GM12875 (cell line): ENCODE measurements at regions not wholly inside any gene's neighbourhood (a gene's known extent, or its start where the extent isn't known, plus 50 kb on each side); places are given as distances from the start of the nearest gene placed in this dataset.
"Not testable (repeated sequence)": the region's sequence is repeated elsewhere in the genome, so short reads cannot be mapped to it uniquely, and the experiment has no call there.

Source experiments
- H3K4me3 ChIP-seq: one replicate; pipeline ENCODE4 v1.5.1; 2011; ENCODE audit warnings: low read depth, low read length, control low read depth
- TF ChIP-seq, protein P1 (sequence below): IDR thresholded peaks from 2 replicates; pipeline ENCODE4 v1.5.1; 2011; ENCODE audit warnings: low read depth, mild to moderate bottlenecking, control low read depth, inconsistent platforms, low read length, moderate library complexity, borderline replicate concordance; ENCODE audit not compliant: insufficient read depth

DNA sequence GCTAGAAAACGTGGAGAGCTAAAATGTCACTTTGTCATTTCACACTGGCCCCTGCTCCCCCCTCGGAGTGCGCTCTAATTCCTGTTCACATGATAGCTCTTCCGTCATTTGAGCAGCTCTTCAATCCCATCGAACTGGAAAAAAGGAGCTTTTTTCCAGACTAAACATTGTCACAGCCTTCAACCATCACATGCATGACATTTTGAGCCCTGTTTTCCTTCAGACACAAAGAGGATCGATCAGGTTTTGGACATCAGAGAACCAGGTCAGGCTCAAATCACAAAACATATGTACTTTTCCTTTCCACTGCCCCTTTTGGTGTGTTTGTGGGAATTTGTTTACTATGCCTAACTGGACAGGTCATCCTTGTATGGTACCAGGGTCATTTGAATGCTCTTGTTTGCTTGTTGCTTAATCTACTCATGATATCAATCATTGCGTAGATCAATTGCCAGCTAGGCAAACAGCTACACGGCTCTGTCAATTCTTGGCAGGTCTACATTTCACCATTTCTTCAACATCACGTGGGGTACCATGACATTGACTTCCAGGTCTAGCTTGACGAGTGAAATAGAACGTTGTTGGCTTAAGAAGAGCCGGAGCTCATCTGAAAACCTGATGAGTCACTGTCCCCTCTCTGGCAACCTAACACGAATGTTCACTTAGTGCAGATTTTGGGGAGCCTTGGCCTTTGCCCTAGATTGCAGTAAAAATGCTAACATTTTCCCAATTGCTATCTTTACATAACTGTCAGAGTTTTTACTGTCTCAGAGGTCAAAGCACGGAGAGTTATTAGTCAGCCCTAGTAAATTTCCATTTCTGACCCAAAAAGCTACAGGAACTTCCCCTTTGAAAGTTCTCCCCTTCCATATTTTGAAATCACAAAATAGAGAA lies 87.3 kb downstream of the LYZL2 start:
- TF ChIP-seq, protein P1, sequence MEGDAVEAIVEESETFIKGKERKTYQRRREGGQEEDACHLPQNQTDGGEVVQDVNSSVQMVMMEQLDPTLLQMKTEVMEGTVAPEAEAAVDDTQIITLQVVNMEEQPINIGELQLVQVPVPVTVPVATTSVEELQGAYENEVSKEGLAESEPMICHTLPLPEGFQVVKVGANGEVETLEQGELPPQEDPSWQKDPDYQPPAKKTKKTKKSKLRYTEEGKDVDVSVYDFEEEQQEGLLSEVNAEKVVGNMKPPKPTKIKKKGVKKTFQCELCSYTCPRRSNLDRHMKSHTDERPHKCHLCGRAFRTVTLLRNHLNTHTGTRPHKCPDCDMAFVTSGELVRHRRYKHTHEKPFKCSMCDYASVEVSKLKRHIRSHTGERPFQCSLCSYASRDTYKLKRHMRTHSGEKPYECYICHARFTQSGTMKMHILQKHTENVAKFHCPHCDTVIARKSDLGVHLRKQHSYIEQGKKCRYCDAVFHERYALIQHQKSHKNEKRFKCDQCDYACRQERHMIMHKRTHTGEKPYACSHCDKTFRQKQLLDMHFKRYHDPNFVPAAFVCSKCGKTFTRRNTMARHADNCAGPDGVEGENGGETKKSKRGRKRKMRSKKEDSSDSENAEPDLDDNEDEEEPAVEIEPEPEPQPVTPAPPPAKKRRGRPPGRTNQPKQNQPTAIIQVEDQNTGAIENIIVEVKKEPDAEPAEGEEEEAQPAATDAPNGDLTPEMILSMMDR: no peak
- H3K4me3 ChIP-seq: no peak overlapping the region

DNA sequence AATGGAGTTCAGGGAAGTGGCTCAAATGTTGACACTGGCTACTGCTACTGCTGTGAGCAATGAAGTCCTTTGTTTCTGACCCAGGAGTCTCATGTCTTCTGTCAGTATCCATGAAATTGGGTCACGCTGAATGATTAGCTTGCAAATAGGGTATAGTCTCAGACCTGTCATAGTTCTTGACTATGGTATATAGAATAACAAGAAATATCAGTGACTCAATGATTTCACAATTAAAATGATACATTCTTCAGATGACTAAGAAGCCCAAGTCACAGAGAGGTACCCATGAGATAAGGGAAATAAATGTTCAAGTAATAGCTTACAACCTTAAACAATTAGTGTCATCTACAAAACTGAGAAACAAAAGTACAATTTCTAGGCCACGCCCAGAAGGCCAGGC lies 89.3 kb downstream of the LYZL2 start:
- no peak overlapping the region for H3K4me3 ChIP-seq
- TF ChIP-seq, protein P1: no peak

DNA sequence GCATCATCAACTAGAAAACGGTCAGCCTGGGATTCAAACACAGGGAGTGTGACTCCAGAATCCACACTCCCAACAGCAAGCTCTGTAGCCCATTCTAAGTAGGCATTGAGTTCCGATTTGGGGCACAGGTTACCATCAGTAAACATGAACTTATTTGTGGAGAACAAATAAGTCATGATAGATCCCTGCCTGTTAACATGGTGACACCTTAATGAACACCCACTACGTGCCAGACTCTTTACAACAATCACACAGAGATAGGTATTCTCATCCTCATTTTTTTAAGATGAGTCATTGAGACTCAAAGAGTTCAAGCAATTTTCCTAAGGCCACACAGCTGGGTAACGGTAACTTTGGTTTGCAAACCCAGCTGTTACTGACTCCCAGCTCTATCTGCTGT lies 91.5 kb downstream of the LYZL2 start:
- no peak overlapping the region for H3K4me3 ChIP-seq
- TF ChIP-seq, protein P1: no peak

DNA sequence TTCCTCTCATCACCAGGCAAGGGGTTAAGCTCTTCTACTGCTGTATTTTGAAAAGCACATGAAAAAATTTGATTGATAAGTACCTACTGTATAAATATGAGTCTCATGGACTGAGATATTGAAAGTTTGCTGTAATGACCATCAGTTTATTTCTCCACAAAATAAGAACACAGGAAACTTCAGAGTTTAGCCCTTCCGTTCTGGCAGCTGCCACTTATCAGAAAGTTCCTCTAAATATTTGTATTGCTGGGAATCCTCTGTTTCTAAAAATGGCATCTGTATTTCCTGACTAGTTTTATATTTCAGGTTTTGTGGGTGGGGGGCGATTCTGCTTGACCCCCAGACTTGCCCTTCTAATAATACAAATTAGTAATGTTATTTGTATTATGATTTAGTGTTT lies 92.0 kb downstream of the LYZL2 start:
- TF ChIP-seq, protein P1: no peak
- no peak overlapping the region for H3K4me3 ChIP-seq

DNA sequence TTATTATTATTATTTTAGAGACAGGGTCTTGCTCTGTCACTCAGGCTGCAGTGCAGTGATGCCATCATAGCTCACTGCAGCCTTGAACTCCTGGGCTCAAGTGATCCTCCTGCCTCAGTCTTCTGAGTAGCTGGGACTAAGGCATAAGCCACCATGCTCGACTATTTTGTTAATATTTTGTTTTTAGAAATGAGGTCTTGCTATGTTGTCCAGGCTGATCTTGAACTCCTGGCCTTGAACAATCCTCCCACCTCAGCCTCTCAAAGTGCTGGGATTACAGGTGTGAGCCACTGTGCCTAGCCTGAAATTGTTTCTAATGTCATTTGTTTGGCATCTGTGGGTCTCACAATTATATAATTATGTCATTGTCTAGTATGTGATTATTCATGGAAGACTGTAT lies 92.4 kb downstream of the LYZL2 start:
- H3K4me3 ChIP-seq: not testable (repeated sequence)

DNA sequence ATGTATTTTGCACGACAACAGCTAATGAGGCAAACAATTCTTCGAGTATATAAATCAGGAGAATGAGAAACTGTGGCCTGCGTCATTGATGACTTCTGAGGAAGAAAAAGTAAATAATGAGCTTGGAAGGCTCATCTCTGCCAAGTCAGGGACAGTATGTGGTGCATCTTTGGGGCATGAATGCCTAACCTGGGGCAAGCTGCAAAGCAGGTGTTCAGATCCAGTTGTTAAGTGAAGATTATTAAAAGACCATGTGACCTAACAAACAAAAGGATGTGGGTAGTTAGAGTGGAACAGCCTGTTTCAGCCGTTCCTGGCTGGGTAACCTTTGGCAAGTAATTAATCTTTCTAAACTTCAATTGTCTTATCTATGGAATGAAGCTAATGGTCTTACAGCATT lies 93.0 kb downstream of the LYZL2 start:
- H3K4me3 ChIP-seq: no peak overlapping the region
- TF ChIP-seq, protein P1: no peak

DNA sequence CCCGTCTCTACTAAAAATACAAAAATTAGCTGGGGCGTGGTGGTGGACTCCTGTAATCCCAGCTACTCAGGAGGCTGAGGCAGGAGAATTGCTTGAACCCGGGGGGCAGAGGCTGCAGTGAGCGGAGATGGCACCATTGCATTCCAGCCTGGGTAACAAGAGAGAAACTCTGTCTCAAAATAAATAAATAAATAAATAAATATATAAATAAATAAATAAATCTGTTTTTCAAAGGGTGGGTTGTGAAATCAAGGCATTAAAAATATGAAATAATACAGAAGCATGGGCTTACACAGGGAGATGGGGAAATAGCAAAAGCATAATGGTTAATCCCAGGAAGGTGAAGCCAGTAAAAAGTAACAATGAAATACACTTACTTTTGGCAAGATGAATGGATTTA lies 93.9 kb downstream of the LYZL2 start:
- H3K4me3 ChIP-seq: no peak overlapping the region
- TF ChIP-seq, protein P1: no peak
